Astrocyte (in vitro differentiated cells and primary cell): ENCODE measurements at regions not wholly inside any gene's neighbourhood (a gene's known extent, or its start where the extent isn't known, plus 50 kb on each side); places are given as distances from the start of the nearest gene placed in this dataset.

Experiments
- DNase-seq: peaks from one replicate; pipeline ENCODE4 v3.0.0-alpha.2; 2010; ENCODE audit warnings: low read depth
- FAIRE-seq: peaks from 2 replicates; lab custom pipeline; 2011; peaks lifted over from hg19 to GRCh38; lab: Jason Lieb, UNC
- H2AFZ ChIP-seq: 2 replicates; pipeline ENCODE4 v1.6.0; 2012; ENCODE audit warnings: low read depth, low read length, inconsistent platforms
- H3K27ac ChIP-seq: 2 replicates; pipeline ENCODE4 v1.5.1; 2011; ENCODE audit warnings: low read depth, low read length, inconsistent platforms
- H3K27me3 ChIP-seq: 2 replicates; pipeline ENCODE4 v1.6.0; 2011; ENCODE audit warnings: low read length, inconsistent platforms; ENCODE audit not compliant: insufficient read depth
- H3K36me3 ChIP-seq: 2 replicates; pipeline ENCODE4 v1.5.1; 2011; ENCODE audit warnings: low read length, inconsistent platforms; ENCODE audit not compliant: insufficient read depth
- H3K4me1 ChIP-seq: 2 replicates; pipeline ENCODE4 v1.5.1; 2011; ENCODE audit warnings: low read length, inconsistent platforms; ENCODE audit not compliant: insufficient read depth
- H3K4me2 ChIP-seq: 2 replicates; pipeline ENCODE4 v1.6.0; 2012; ENCODE audit warnings: low read length, inconsistent platforms
- H3K4me3 ChIP-seq: 2 replicates; pipeline ENCODE4 v1.5.1; 2011; ENCODE audit warnings: low read depth, mild to moderate bottlenecking, low read length, inconsistent platforms; ENCODE audit not compliant: insufficient read depth
- H3K79me2 ChIP-seq: 2 replicates; pipeline ENCODE4 v1.6.0; 2012; ENCODE audit warnings: mild to moderate bottlenecking, low read length, inconsistent platforms; ENCODE audit not compliant: insufficient read depth
- H3K9ac ChIP-seq: 2 replicates; pipeline ENCODE4 v1.6.0; 2012; ENCODE audit warnings: mild to moderate bottlenecking, low read length, inconsistent platforms
- H3K9me3 ChIP-seq: 2 replicates; pipeline ENCODE4 v1.5.1; 2012; ENCODE audit warnings: low read depth, mild to moderate bottlenecking, low read length, inconsistent platforms; ENCODE audit not compliant: insufficient read depth
- H4K20me1 ChIP-seq: 2 replicates; pipeline ENCODE4 v1.6.0; 2012; ENCODE audit warnings: low read length, inconsistent platforms; ENCODE audit not compliant: insufficient read depth
- H3K27ac Mint-ChIP-seq: one replicate; pipeline ENCODE4 v1.8.0; 2021; ENCODE audit warnings: mild to moderate bottlenecking, mixed read lengths; ENCODE audit not compliant: unreplicated experiment
- H3K27me3 Mint-ChIP-seq: one replicate; pipeline ENCODE4 v1.8.0; 2021; ENCODE audit warnings: low read depth, mixed read lengths; ENCODE audit not compliant: unreplicated experiment
- H3K36me3 Mint-ChIP-seq: one replicate; pipeline ENCODE4 v1.8.0; 2021; ENCODE audit warnings: low read depth, mixed read lengths; ENCODE audit not compliant: unreplicated experiment
- H3K4me1 Mint-ChIP-seq: one replicate; pipeline ENCODE4 v1.8.0; 2021; ENCODE audit warnings: low read depth, mixed read lengths; ENCODE audit not compliant: unreplicated experiment
- H3K4me3 Mint-ChIP-seq: one replicate; pipeline ENCODE4 v1.8.0; 2021; ENCODE audit warnings: mild to moderate bottlenecking, moderate library complexity, mixed read lengths; ENCODE audit not compliant: unreplicated experiment
- H3K9me3 Mint-ChIP-seq: one replicate; pipeline ENCODE4 v1.8.0; 2021; ENCODE audit warnings: mild to moderate bottlenecking, mixed read lengths; ENCODE audit not compliant: unreplicated experiment
- EZH2 ChIP-seq: IDR thresholded peaks from 2 replicates; pipeline ENCODE4 v1.6.1; 2012; ENCODE audit warnings: mild to moderate bottlenecking, low read length, inconsistent platforms; ENCODE audit not compliant: insufficient read depth
- TF ChIP-seq, protein P1 (sequence below): IDR thresholded peaks from 2 replicates; pipeline ENCODE4 v1.5.1; 2011; ENCODE audit warnings: low read depth, mild to moderate bottlenecking, inconsistent platforms, low read length, moderate library complexity; ENCODE audit not compliant: insufficient read depth

DNA sequence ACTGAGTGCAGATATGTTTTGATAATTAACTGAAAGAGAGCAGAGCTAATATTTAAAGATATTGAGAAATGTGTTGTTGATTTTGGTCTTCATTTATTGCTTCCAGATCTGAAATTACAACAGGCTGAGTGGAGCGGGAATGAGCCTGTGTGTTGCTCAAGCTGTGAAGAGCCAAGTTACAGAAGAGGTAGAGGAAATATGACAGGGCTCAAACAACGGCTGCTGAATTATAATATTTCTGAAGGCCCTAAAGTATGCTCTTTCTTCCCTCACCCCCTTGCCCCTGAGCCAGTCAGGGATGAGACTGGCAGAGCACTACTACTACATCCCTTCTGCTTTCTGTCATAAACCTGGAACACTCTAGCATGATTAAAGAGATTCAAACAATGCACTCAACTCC is 115.6 kb downstream of the FANCF start:
- no peaks in the 10 kb centered on the region for H3K79me2 ChIP-seq
- no peaks in the 10 kb centered on the region for H4K20me1 ChIP-seq
- no peaks in the 10 kb centered on the region for H3K27me3 Mint-ChIP-seq
- peak overlapping the region; percentile 50 for H3K4me2 ChIP-seq
- H2AFZ ChIP-seq, result no peak overlapping the region
- no peaks in the 10 kb centered on the region for H3K9me3 ChIP-seq
- H3K27ac ChIP-seq, result no peak overlapping the region
- FAIRE-seq, result no peak
- H3K27ac Mint-ChIP-seq, result no peak overlapping the region
- no peak overlapping the region for H3K9ac ChIP-seq
- H3K36me3 ChIP-seq, result no peaks in the 10 kb centered on the region
- H3K4me3 ChIP-seq, result no peak overlapping the region
- DNase-seq, result no peak
- no peak overlapping the region for H3K4me3 Mint-ChIP-seq
- peaks cover 8% of the 10 kb centered on the region for H3K4me1 Mint-ChIP-seq
- no peak for TF ChIP-seq EZH2
- TF ChIP-seq, protein P1, sequence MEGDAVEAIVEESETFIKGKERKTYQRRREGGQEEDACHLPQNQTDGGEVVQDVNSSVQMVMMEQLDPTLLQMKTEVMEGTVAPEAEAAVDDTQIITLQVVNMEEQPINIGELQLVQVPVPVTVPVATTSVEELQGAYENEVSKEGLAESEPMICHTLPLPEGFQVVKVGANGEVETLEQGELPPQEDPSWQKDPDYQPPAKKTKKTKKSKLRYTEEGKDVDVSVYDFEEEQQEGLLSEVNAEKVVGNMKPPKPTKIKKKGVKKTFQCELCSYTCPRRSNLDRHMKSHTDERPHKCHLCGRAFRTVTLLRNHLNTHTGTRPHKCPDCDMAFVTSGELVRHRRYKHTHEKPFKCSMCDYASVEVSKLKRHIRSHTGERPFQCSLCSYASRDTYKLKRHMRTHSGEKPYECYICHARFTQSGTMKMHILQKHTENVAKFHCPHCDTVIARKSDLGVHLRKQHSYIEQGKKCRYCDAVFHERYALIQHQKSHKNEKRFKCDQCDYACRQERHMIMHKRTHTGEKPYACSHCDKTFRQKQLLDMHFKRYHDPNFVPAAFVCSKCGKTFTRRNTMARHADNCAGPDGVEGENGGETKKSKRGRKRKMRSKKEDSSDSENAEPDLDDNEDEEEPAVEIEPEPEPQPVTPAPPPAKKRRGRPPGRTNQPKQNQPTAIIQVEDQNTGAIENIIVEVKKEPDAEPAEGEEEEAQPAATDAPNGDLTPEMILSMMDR, result no peak
- H3K36me3 Mint-ChIP-seq, result no peaks in the 10 kb centered on the region
- H3K9me3 Mint-ChIP-seq, result no peaks in the 10 kb centered on the region
- no peaks in the 10 kb centered on the region for H3K27me3 ChIP-seq
- H3K4me1 ChIP-seq, result peaks cover 5% of the 10 kb centered on the region

GRCh38 chr11:22508665-22509064 is 117.0 kb downstream of the FANCF start:
- H3K36me3 Mint-ChIP-seq, result no peaks in the 10 kb centered on the region
- no peak for DNase-seq
- TF ChIP-seq EZH2, result no peak
- TF ChIP-seq, protein P1, result no peak
- Histone ChIP-seq H3K4me1 (peaks cover 5% of the 10 kb centered on the region), H3K4me3 (no peak overlapping the region), H2AFZ (no peak overlapping the region), H4K20me1 (no peaks in the 10 kb centered on the region), H3K9ac (no peak overlapping the region), H3K27me3 (no peaks in the 10 kb centered on the region), H3K36me3 (no peaks in the 10 kb centered on the region), H3K9me3 (no peaks in the 10 kb centered on the region), H3K27ac (no peak overlapping the region), H3K79me2 (no peaks in the 10 kb centered on the region), H3K4me2 (no peak overlapping the region)
- no peak for FAIRE-seq
- no peak overlapping the region for H3K4me3 Mint-ChIP-seq
- no peaks in the 10 kb centered on the region for H3K9me3 Mint-ChIP-seq
- H3K27ac Mint-ChIP-seq, result no peak overlapping the region
- peaks cover 8% of the 10 kb centered on the region for H3K4me1 Mint-ChIP-seq
- H3K27me3 Mint-ChIP-seq, result no peaks in the 10 kb centered on the region

DNA sequence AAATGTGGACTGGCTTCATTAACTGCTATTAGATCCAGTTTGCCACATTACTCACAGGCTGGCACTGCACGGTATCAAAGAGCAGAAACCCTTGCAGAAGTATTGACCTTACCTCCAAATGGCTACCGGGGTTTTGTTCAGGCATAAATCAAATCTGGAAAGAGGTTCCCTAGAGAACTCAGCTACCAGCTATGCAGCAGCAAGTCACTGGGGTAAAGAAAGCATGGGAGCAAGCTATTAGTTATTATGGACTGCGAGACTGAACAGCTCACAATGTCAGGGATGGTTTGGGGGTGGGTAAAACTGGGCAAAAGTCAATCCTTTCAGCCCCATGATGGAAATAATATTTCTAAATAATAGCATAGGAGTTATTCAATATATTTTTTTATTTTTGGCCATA is 128.1 kb downstream of the FANCF start:
- Histone ChIP-seq H3K4me1 (no peaks in the 10 kb centered on the region), H3K27me3 (no peaks in the 10 kb centered on the region), H3K4me3 (no peak overlapping the region), H4K20me1 (no peaks in the 10 kb centered on the region), H3K27ac (no peak overlapping the region), H3K9ac (no peak overlapping the region), H2AFZ (no peak overlapping the region), H3K36me3 (no peaks in the 10 kb centered on the region), H3K79me2 (no peaks in the 10 kb centered on the region), H3K4me2 (no peak overlapping the region), H3K9me3 (no peaks in the 10 kb centered on the region)
- Mint-ChIP-seq H3K27me3 (no peaks in the 10 kb centered on the region), H3K27ac (no peak overlapping the region), H3K9me3 (no peaks in the 10 kb centered on the region), H3K4me1 (no peaks in the 10 kb centered on the region), H3K36me3 (no peaks in the 10 kb centered on the region), H3K4me3 (no peak overlapping the region)
- FAIRE-seq (no peak), DNase-seq (no peak)
- no peak for TF ChIP-seq EZH2
- TF ChIP-seq, protein P1, result no peak
